ENCODE measurements at regions not wholly inside any gene's neighbourhood (a gene's known extent, or its start where the extent isn't known, plus 50 kb on each side); places are given as distances from the start of the nearest gene placed in this dataset.

DNA sequence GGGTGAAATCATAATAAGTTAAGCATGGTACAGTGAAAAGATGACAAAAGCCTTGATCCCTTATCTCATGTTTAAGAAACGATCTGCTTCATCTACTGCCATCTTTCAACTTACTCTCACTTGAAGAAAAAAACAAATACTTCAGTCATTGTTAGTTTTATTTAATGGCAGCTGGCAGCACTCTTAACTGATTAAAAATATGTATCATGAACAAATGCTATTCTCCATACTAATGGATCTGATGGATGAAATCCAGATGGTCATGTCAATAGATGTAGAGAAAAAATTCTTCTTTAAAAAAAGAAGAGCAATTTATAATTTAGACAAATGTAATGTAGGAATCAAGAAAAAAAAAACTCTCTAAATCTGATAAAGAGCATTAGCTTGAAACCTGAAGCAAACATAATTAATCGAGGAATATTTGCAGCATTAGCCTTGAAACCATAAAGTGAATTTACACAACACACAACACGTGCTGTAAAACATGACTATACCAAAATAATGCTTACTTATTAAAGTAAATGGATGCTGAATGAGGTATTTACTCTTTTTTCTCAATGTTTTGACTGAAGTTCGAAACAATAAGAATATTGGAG is 579.0 kb upstream of the ADAMTS5 start:
- TF ChIP-seq, protein P1, sequence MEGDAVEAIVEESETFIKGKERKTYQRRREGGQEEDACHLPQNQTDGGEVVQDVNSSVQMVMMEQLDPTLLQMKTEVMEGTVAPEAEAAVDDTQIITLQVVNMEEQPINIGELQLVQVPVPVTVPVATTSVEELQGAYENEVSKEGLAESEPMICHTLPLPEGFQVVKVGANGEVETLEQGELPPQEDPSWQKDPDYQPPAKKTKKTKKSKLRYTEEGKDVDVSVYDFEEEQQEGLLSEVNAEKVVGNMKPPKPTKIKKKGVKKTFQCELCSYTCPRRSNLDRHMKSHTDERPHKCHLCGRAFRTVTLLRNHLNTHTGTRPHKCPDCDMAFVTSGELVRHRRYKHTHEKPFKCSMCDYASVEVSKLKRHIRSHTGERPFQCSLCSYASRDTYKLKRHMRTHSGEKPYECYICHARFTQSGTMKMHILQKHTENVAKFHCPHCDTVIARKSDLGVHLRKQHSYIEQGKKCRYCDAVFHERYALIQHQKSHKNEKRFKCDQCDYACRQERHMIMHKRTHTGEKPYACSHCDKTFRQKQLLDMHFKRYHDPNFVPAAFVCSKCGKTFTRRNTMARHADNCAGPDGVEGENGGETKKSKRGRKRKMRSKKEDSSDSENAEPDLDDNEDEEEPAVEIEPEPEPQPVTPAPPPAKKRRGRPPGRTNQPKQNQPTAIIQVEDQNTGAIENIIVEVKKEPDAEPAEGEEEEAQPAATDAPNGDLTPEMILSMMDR (IDR thresholded peaks at IDR 0.05) = no peak
- TF ChIP-seq POLR2AphosphoS5 (IDR thresholded peaks at IDR 0.05) (no peak), POLR2A (IDR thresholded peaks at IDR 0.05) (no peak)
